Posterior vena cava (tissue), 2 donors: ENCODE measurements at regions not wholly inside any gene's neighbourhood (a gene's known extent, or its start where the extent isn't known, plus 50 kb on each side); places are given as distances from the start of the nearest gene placed in this dataset.
"Not testable (repeated sequence)": the region's sequence is repeated elsewhere in the genome, so short reads cannot be mapped to it uniquely, and the experiment has no call there.

Experiments used
- DNase-seq: peaks from one replicate; pipeline ENCODE4 v3.0.0-alpha.2; 2020; ENCODE audit warnings: low spot score
- intact Hi-C, 2 donors: fragments of 100-400 bp; cut with DNase I; formaldehyde crosslinking; loops; one replicate each; pipeline versions ENCODE4 v1.14.1 to v1.14.2; 2022 to 2023
- donor health status: DM: yes; HTN: yes; CAD: no.
- donor health status: DM: yes; HTN: yes; CAD: no.

DNA sequence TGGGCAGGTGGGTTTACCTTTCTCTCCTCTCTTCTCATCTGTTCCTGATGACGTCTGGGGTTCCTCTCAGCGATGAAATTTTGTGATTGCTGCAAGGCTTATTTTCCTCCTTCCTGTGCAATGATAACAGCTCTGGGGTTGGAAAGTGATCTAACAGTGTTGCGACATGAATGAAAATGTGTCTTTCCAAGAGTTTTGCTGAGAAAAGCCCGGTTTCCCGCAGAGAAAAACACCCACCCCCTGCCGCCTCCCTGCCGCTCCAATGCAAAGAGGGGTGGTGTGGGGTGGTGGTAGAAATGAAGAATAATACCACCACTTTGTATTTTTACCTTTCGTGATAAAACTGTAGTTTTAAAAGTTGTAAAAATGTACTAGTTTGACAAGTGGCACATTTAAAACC, 232.0 kb downstream of the OLFM4 start:
- intact Hi-C loops: no loop called here

DNA sequence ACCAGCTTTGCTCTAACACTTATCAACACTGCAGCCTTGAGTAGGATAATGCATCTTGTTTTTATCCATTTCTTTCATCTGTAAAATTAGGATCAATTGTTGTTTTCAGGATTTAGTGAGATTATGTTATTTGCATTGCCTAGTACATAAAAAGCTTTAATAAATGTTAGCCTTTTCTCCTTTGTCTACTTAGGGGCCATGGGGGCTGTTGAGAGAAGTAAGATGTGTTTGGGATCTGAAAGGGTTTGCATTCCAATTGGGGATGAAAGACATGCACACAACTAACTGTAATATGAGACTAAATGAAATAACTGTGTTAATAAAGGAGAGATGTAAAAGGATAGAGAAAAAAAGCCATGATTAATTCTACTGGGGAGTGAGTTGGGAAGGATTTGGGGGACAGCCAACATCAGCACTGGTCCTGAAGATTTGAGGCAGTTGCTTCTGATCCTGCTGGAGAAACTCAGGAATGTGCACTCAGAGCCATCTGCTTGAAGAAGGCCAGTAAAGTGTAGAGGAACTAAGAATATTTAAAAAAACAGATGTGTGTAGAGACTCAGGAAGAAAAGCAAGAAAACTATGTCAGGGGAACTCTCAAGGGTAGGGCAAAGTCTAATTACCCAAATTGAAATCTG, 236.3 kb downstream of the OLFM4 start:
- no peak for DNase-seq
- intact Hi-C loops: no loop called here

More for the DNA sequence above, 232.0 kb downstream of the OLFM4 start:
- no peak for DNase-seq

DNA sequence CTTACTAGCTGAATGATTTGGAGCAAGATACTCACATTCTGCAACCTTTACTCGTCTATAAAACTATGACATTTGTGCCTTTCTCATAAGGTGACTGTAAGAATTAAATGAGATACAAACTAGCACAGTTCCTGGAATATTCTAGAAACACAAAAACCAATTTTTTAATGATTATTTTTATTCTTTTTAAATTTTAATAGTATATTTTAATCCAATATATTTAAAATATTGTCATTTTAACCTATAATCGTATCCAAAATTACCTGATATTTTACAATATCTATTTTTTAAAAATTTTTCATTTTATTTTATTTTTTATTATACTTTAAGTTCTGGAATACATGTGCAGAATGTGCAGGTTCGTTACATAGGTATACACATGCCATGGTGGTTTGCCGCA, 238.1 kb downstream of the OLFM4 start:
- intact Hi-C loops: no loop called here

DNA sequence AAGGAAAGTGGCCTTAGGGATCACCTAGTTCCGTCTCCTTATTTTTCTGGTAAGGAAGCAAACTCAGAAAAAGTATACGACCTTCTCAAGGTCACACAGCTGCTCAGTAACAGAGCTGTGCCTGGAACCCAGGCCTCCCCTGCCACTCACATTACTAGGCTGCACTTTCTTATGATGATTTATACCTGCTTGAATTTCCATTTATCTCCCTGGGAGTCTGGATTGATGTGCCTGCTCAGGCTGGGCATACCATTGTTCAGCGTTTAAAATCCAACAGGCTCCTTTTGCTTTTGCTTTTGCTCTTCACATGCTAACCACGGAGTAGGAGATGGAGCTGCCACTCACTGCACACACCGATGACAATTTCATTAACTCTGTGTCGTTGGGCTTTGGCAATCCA, 241.0 kb downstream of the OLFM4 start:
- intact Hi-C loops: no loop called here
- no peak for DNase-seq

More for the DNA sequence above, 238.1 kb downstream of the OLFM4 start:
- DNase-seq: no peak

DNA sequence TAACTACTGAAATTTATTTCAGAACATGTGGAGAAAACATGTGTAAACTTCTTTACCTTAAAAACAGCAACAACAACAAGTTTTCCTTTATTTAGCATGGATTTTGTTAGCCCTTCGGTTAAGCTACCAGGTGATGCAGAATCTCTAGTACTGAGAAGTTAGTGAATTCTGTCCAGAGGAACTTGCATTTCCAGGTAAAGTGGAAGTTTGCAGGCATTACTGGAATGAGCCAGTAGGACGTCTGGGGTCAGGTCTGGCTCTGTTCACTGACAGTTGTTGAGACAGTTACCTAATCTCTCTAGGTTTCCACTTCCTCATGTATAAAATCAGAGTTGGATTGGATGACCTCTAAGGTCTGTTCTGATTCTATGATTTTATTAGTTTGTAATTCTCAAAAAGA, 244.3 kb downstream of the OLFM4 start:
- intact Hi-C loops: no loop called here
- no peak for DNase-seq

DNA sequence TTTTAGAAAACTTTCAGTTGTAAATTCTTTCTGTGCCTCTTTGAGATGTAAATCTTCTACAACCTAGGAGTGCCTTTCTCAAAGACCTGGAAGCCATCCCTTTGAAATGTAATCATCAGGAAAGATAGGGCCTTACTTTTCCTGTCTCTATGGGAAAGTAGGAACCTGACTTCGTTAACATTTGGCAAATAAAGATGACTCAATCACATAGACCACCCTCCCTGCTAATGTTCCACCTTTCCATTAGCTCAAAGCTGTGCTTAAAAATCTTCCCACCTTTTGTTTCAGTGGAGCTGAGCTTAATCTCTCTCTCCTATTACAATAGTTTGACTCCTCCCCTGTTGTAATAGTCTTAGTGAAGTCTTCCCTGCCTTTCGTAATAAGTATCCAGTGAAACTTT, 247.7 kb downstream of the OLFM4 start:
- intact Hi-C loops: no loop called here

DNA sequence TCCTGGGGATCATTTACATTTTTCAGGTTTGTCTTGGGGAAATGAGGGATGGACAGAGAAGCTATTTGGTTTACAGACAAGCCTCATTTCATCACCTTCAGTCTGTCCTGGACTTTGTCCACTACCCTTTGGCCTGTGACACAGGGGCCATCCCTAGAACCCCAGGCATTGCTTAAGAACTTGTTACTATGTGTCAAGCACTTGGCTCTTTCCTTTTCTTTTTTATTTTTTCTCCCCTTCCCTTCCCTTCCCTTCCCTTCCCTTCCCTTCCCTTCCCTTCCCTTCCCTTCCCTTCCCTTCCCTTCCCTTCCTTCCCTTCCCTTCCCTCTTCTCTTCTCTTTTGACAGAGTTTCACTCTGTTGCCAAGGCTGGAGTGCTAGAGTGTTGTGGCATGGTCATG, 253.1 kb downstream of the OLFM4 start:
- intact Hi-C loops: no loop called here
- no peak for DNase-seq

More for the DNA sequence above, 247.7 kb downstream of the OLFM4 start:
- no peak for DNase-seq

DNA sequence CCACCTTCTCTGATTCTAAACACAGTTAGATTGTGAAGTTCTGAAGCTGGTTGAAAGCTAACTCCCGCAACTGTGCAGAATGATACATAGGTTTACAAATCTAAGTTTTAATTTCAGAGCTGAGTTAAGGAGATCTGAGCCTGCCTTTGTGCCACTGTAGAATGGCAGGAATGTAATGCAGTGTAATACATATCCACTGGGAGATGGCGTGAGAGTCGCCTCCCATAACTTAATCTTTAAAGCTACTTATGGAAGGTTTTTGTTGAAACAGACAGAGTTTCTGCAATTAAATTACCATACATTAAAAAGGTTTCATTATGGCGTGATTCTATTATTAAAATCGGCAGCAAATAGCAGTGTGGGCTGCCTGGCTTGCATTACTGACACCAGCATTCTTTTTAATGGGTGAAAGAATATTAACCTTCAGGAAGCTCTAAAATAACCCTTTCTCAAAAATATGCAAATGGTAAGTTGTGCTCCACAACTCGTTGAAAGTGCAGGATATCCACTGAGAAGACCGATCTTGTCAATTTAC, 257.4 kb downstream of the OLFM4 start:
- intact Hi-C loops: no loop called here
- DNase-seq: no peak

DNA sequence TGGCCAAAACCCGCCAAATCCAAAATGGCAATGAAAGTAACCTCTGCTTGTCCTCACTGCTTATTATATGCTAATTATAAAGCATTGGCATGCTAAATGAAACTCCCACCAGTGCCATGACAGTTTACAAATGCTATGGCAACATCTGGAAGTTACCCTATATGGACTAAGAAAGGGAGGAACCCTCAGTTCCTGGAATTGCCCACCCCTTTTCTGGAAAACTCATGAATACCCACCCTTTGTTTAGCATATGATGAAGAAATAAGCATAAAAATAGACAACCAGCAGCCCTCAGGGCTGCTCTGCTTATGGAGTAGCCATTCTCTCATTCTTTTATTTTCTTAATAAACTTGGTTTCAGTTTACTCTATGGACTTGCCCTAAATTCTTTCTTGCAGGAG, 269.8 kb downstream of the OLFM4 start:
- intact Hi-C loops: no loop called here
- DNase-seq: no peak

DNA sequence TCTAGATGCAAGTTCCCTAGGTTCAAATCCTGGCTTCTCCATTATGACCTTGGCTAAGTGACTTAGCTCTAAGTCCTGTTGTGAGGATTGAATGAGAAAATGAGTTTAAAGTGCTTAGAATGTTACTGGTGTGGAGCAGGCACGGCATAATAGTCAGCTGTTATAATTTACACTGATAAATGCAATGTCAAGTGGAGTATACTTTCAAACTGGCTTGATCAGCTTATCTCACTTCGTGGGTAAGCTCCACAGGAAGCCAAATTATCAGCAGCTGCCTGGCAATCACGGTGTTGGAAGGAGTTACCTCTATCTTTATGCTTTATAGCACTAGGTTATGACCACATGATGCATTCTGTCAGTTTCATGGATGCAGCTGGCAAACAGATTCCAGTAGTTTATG, 272.8 kb downstream of the OLFM4 start:
- no peak for DNase-seq
- intact Hi-C loops: no loop called here

DNA sequence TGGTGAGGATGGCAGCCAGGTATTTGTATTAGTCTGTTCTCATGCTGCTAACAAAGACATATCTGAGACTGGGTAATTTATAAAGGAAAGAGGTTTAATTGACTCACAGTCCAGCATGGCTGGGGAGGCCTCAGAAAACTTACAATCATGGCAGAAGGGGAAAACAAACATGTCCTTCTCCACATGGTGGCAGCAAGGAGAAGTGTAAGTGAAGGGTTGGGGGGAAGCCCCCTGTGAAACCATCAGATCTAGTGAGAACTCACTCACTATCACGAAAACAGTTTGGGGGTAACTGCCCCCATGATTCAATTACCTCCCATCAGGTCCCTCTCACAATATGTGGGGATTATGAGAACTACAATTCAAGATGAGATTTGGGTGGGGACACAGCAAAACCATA, 276.8 kb downstream of the OLFM4 start:
- DNase-seq, intact Hi-C loops: not testable (repeated sequence)

DNA sequence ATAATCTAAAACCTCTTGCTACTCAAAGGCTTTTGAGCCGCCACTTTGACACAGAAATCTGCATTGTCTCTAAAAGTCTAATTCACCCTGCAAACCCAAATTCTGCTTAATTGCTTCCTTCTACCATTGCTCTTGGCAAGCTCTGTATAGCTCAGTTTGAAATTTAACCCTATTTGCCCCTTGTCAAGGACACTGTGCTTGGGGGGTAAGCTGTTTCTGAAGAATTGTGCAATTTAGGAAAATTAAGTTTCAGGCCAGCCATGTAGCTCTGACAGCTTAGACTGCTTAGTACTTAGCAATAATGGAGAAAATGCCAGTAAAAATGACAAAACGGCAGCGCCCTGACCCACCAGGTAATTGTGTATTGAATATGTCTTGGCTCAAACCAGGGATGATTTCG, 282.2 kb downstream of the OLFM4 start:
- DNase-seq: no peak
- intact Hi-C loops: no loop called here

DNA sequence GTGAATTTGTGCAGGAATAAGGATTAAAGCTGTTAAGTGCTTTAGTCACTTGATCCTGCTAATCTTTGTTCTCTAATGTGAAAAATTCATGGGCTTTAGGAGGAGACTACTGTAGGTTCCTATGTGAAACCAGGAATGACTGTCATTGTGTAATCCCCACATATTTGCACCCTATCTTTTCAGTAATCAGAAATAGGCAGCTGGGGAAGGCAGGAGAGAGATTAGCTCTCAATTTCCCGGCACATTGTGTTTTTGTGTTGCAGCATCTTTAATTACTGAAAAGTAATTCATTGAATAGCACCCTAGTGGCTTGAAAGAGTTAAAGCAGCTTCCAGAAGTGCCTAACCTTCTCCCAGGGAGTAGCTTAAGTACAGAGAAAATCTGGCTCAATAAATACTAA, 282.9 kb downstream of the OLFM4 start:
- DNase-seq: no peak
- intact Hi-C loops: no loop called here

DNA sequence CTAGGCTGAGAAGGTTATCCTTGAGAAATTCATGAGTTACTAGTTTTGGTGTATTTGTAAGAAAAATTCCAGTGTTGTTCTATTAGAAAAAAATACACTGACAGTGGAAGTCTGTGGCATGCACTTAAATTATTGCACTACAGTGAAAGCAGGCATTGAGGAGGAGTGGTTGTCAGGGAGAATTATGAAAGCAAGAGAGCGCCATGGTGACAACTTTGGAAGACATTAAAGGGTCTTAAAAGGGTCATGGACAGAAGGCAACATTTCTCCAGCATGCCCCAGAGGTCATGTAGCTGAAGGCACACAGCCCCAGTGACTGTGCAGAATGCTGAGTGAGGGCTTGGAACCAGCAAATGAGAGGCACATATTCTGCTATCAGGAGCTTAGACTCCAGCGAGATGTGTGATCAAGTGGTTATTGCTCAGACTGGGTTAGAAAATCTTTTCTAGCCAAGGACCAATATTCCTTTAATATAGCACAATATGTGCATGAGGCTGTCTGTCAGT, 292.7 kb downstream of the OLFM4 start:
- DNase-seq: no peak

DNA sequence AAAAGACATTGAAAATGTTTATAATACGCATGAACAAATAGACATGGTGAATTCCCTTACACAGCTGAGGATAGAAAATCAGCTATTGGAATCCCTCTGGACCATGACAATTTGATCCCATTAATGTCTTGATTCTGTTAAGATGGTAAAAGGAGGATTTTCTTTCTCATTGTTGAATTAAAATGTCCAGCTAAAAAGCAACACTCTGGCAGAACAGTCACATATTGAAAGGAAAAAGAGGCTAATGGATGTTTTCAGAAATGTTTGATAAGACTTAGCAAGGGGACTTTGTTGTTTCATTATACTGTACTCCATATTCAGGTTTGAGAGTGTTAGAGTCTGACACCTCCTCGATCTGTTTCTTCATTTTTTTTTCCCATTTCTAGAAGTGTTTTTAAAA, 296.0 kb downstream of the OLFM4 start:
- intact Hi-C loops: no loop called here
- no peak for DNase-seq

More for the DNA sequence above, 292.7 kb downstream of the OLFM4 start:
- intact Hi-C loops: no loop called here

DNA sequence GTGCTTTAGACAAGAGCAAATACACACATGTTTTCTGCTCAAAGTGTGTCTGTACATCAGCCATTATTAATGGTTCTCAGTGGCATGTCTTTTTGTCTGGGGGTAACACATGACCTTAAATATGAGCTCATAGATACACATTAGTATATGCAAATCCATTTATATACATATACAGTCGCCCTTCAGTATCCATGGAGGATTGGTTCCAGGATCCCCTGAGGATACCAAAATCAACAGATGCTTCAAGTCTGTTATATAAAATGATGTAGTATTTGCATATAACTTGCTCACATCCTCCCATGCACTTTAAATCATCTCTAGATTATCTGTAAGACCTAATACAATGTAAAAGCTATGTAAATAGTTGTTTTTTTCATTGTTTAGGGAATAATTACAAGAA, 298.1 kb downstream of the OLFM4 start:
- intact Hi-C loops: no loop called here

DNA sequence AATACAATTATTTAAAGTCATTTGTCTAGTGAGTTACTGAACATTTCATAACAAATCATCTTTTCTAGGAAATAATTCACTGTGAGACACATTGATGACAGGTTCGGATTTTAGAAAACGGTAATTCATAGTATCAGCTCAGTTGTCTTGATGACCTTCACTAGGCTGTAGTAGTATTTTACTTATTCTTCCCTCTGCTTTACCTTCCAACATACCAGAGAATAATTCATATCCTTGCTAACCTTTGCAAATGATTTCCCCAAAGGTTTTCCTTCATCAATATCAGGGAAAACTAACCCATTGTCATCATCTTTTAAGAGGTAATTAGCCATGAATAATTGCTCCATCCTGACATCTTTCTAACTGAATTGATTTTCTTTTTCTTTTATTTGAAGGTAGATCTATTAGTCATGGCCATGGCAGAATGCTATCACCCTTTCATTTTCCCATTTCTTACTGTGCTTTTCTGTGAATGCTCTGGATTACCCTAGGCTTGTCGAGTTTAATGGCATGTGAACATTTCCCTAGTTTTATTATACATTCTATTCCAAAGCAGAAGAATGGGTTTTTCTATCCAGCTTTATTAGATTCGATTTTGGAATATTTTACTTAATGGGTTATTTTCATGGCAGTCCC, 299.2 kb downstream of the OLFM4 start:
- no peak for DNase-seq
- intact Hi-C loops: no loop called here

More for the DNA sequence above, 298.1 kb downstream of the OLFM4 start:
- DNase-seq: no peak

DNA sequence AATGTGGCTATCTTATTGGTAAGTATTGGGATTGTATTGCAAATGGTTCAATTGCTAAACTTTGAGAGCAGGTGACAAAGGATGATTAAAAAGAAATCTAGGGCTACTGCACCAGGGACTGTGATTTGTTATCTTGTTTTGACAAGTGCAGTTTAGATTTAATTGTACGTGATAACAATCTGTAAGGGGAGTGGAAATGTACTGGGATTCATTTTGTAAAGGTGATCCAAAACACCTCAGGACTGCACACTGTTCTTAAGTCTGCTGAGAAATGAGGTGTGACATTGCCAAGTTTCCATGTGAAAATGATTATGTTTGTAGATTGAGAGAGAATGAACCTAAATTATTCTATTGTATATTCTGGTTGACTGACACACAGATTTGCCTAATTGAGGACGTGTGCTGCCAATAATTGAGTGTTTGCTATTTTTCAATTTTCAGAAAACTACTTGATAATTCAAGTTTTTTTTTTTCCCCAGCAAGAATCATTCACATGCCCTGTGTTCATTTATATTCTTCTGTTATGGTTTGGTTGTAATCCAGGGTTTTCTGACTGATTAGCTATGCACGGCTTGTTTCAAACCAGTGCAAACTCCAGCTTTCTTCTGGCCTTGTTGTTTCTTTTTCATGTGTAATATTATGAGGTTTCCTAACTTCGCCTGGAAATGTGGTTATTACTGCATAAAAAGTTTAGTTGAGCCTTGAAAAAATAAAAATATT, 308.0 kb downstream of the OLFM4 start:
- intact Hi-C loops: no loop called here
- no peak for DNase-seq

DNA sequence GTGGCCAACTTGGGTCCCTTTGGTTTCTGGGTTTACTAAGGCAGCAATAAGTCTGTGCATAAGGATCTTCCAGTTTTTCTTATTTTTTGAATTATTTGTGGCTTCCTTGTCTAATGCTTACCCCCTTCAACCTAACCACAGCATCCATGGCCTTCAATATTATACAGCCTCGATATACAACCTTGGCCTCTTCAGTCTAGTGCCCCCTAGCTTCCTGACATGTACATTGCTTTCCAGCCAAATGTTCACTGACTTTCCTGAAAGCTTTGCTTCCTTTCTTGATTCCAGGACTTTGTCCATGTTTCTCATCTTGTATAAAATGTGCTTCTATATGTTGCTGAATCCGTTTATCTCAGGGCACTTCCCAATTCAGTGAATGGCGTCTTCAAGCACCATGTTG, 310.1 kb downstream of the OLFM4 start:
- no peak for DNase-seq
- intact Hi-C loops: no loop called here

DNA sequence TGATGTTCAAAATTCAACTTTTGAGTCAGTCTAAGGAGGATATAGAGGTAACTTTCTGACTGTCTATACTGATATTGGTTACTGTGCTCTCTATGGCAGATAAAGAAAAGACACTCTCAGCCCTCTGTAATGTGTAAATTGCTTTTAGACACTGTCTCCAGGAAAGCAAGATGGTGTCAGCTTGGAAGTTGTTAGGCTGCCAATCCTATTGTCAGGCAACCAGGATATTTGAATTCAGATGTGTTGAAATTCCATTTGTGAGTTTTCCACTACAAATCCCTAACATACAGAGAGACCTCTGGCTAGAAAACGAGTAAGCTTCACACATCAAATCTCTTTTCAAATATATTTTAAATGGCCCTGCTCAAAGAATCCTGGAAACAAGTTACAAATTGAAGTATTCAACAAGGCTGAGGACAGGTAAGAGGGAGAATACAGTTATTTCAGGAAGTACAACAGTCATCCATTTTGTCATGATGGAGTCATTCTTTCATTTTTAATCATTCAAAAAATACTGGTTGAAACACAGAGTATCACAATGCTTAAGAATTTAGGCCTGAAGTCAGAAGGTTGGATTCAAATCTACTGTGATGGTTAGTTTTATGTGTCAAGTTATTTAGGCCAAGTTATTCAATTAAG, 312.0 kb downstream of the OLFM4 start:
- no peak for DNase-seq
- intact Hi-C loops: no loop called here
